NB4 (cell line): ENCODE measurements at regions not wholly inside any gene's neighbourhood (a gene's known extent, or its start where the extent isn't known, plus 50 kb on each side); places are given as distances from the start of the nearest gene placed in this dataset.

Source experiments
- DNase-seq: peaks from one replicate; pipeline ENCODE4 v3.0.0; 2010; ENCODE audit warnings: low read depth
- H3K4me3 ChIP-seq: one replicate; pipeline ENCODE4 v1.5.1; 2011; ENCODE audit warnings: mild to moderate bottlenecking, low read depth, low read length, moderate library complexity
- MYC ChIP-seq: IDR thresholded peaks from 2 replicates; pipeline ENCODE4 v1.6.1; 2011; ENCODE audit warnings: low read depth, low read length
- POLR2A ChIP-seq: IDR thresholded peaks from 2 replicates; pipeline ENCODE4 v1.6.1; 2011; ENCODE audit warnings: mild to moderate bottlenecking; ENCODE audit not compliant: insufficient read length; ENCODE audit errors: extremely low read depth
- TF ChIP-seq, protein P1 (sequence below): IDR thresholded peaks from 2 replicates; pipeline ENCODE4 v1.6.1; 2011; ENCODE audit warnings: low read depth, low read length
- TF ChIP-seq, protein P2 (sequence below): IDR thresholded peaks from one replicate; pipeline ENCODE4 v1.5.1; 2012; ENCODE audit warnings: low read depth, low read length

DNA sequence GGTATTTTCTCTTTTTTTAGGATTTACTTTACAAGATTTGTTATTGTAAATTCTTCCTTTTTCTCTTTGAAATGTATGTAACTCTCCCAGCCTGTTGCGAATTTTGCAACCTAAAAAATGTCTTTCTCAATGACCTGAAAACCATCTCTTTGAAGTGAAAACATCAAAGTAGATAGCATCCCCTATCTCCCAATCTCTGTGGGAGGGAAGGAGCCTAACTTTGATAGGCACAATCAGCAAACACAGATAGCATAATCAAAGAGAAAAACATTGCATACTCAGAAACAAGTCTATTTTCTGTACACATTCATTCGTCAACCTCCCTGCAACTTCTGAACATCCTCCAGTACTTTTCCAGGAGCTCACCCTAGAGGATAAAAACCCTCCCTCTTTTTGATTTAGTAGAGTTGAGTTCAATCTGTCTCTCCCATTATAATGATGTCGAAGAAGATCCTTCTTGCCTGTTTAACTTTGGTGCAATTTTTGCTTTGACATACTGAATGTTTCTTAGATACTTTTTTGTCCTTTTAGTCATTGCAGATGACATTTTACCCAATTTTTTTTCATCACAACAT lies 849.2 kb upstream of the LRFN5 start:
- no peak for TF ChIP-seq MYC
- TF ChIP-seq, protein P1, sequence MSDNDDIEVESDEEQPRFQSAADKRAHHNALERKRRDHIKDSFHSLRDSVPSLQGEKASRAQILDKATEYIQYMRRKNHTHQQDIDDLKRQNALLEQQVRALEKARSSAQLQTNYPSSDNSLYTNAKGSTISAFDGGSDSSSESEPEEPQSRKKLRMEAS = no peak
- TF ChIP-seq, protein P2, sequence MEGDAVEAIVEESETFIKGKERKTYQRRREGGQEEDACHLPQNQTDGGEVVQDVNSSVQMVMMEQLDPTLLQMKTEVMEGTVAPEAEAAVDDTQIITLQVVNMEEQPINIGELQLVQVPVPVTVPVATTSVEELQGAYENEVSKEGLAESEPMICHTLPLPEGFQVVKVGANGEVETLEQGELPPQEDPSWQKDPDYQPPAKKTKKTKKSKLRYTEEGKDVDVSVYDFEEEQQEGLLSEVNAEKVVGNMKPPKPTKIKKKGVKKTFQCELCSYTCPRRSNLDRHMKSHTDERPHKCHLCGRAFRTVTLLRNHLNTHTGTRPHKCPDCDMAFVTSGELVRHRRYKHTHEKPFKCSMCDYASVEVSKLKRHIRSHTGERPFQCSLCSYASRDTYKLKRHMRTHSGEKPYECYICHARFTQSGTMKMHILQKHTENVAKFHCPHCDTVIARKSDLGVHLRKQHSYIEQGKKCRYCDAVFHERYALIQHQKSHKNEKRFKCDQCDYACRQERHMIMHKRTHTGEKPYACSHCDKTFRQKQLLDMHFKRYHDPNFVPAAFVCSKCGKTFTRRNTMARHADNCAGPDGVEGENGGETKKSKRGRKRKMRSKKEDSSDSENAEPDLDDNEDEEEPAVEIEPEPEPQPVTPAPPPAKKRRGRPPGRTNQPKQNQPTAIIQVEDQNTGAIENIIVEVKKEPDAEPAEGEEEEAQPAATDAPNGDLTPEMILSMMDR = no peak
- TF ChIP-seq POLR2A = no peak
- no peak for DNase-seq
- H3K4me3 ChIP-seq = no peak overlapping the region

DNA sequence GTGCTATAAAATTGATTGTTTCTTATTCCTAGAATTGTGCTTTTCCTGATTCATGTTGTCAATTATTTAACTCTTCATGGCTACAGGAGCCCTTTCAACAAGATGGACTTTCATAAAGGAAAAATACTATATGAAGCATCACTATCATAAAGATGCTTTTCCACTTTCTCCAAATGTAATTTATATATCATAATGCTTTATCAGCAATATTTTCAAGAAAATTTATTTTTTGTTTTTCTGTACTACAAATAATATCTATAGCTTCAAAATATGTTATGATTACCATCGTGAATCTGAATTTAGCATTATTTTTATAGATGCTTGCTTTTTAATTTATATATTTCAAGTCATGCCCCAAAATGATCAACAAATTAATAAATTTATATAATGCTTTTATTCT lies 873.5 kb upstream of the LRFN5 start:
- TF ChIP-seq, protein P2 = no peak
- no peak overlapping the region for H3K4me3 ChIP-seq
- DNase-seq = no peak

DNA sequence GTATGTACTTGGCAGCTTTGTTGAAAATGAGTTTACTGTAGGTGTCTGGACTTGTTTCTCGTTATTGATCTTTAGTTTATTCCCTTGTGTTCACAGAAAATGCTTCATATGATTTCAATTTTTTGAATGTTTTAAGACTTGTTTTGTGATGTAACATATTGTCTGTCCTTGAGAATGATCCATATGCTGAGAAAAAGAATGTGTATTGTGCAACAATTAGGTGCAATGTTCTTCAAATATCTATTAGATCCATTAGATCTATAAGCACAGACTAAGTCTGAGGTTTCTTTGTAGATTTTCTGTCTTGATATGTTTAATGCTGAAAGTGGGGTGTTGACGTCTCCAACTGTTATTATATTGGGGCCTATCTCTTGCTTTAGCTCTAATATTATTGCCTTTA lies 879.6 kb upstream of the LRFN5 start:
- H3K4me3 ChIP-seq = no peak overlapping the region
- DNase-seq = no peak
- TF ChIP-seq, protein P1 = no peak
- TF ChIP-seq POLR2A (no peak), MYC (no peak)
- TF ChIP-seq, protein P2 = no peak

DNA sequence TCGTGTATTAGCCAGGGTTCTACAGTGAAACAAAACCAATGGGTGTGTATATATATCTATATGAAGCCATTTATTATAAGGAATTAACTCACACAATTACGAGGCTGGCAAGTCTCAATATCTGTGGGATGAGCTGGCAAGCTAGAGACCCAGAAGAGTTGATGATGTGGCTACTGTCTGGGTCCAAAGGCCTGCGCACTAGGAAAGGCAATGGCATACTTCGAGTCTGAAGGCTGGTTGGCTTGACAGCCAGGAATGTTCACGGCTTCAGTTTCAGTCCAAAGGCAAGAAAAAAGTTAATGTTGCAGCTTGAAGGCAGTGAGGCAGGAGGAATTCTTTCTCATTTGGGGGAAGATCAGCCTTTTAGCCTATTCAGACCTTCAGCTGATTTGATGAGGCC lies 893.3 kb upstream of the LRFN5 start:
- TF ChIP-seq, protein P2 = no peak
- TF ChIP-seq, protein P1 = no peak
- TF ChIP-seq POLR2A (no peak), MYC (no peak)
- H3K4me3 ChIP-seq = no peak overlapping the region

DNA sequence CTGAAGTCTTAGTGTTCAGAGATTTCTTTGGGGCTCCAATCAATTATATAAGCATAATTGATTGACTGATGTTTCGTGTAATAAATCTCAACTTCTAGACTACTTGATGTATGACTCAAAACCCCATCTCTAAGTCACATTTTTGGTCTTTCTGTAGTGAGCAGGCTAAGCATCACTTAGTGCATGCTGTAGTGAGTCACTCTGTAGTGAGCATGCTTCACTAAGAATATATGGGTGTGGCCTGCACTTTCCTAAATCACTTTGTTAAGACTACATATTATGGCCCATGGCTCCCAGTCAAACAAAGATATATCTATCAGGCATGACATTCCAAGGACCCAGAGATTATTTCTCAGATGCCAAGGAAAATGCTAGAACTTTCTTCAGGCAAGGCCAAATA lies 909.4 kb upstream of the LRFN5 start:
- TF ChIP-seq POLR2A (no peak), MYC (no peak)
- TF ChIP-seq, protein P2 = no peak
- TF ChIP-seq, protein P1 = no peak
- H3K4me3 ChIP-seq = no peak overlapping the region
- DNase-seq = no peak

More for the DNA sequence above, 893.3 kb upstream of the LRFN5 start:
- no peak for DNase-seq

DNA sequence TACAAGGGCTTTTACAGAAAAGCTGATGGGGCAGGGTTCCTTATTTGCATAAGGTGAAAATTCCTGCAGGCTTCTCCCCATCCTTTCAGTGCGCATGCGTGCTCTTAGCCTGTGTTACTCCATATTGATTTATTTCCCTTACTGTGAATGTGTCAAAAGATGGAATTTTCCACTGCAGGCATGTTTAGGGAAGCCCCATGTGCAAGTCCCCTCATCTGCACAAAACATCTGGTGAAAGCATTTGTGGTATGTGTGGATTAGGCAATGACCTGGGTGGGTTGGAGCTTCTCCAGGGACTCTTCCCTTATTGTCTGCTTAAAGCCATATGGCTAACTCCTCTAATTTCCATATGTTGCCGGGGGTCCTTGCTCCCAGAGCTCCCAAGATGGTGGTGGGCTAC lies 912.7 kb upstream of the LRFN5 start:
- no peak for TF ChIP-seq MYC
- TF ChIP-seq, protein P1 = no peak
- TF ChIP-seq, protein P2 = no peak
- no peak for TF ChIP-seq POLR2A
- no peak for DNase-seq
- H3K4me3 ChIP-seq = no peak overlapping the region
